ENCODE measurements at regions not wholly inside any gene's neighbourhood (a gene's known extent, or its start where the extent isn't known, plus 50 kb on each side); places are given as distances from the start of the nearest gene placed in this dataset.
"Not testable (repeated sequence)": the region's sequence is repeated elsewhere in the genome, so short reads cannot be mapped to it uniquely, and the experiment has no call there.

GRCh38 chr5:57069115-57069835 lies 104.6 kb upstream of the GPBP1 start:
- no peak for DNase-seq (ENCODE audit: low read depth)

- DNase-seq (ENCODE audit: low read depth): no peak
These were observed 101.5 kb upstream of the GPBP1 start for GRCh38 chr5:57072218-57072892.

GRCh38 chr5:57082441-57083067 lies 91.3 kb upstream of the GPBP1 start:
- DNase-seq (ENCODE audit: low read depth): no peak

- DNase-seq (ENCODE audit: low read depth): no peak
These were observed 88.4 kb upstream of the GPBP1 start for GRCh38 chr5:57085306-57086081.

GRCh38 chr5:57087947-57088346 lies 85.9 kb upstream of the GPBP1 start:
- DNase-seq (ENCODE audit: low read depth): not testable (repeated sequence)

GRCh38 chr5:57094753-57095683 lies 78.8 kb upstream of the GPBP1 start:
- no peak for DNase-seq (ENCODE audit: low read depth)

- no peak for DNase-seq (ENCODE audit: low read depth)
These were observed 76.3 kb upstream of the GPBP1 start for GRCh38 chr5:57097526-57097925.

GRCh38 chr5:57102189-57102904 lies 71.5 kb upstream of the GPBP1 start:
- DNase-seq (ENCODE audit: low read depth): no peak

- no peak for DNase-seq (ENCODE audit: low read depth)
These were observed 71.0 kb upstream of the GPBP1 start for GRCh38 chr5:57102905-57103255.

GRCh38 chr5:57103317-57103907 lies 70.4 kb upstream of the GPBP1 start:
- no peak for DNase-seq (ENCODE audit: low read depth)

- DNase-seq (ENCODE audit: low read depth): no peak
These were observed 67.2 kb upstream of the GPBP1 start for GRCh38 chr5:57106661-57107060.

- no peak for DNase-seq (ENCODE audit: low read depth)
These were observed 61.9 kb upstream of the GPBP1 start for GRCh38 chr5:57111993-57112392.

GRCh38 chr5:57113481-57113880 lies 60.4 kb upstream of the GPBP1 start:
- no peak for DNase-seq (ENCODE audit: low read depth)

- DNase-seq (ENCODE audit: low read depth): peak; percentile 16
These were observed 56.3 kb upstream of the GPBP1 start for GRCh38 chr5:57117596-57117995.

GRCh38 chr5:57119031-57119430 lies 54.8 kb upstream of the GPBP1 start:
- DNase-seq (ENCODE audit: low read depth): no peak

GRCh38 chr5:57124014-57124413 lies 49.8 kb upstream of the GPBP1 start:
- DNase-seq (ENCODE audit: low read depth): no peak

All from activated T-cell treated with anti-CD3 and anti-CD28 coated beads for 1 hour (primary cell).